Keratinocyte (primary cell): ENCODE measurements at regions not wholly inside any gene's neighbourhood (a gene's known extent, or its start where the extent isn't known, plus 50 kb on each side); places are given as distances from the start of the nearest gene placed in this dataset.

ENCODE experiments used
- CTCF ChIP-seq, 3 experiments: IDR thresholded peaks in 1 of 3; conservative IDR thresholded peaks in 1 of 3; optimal IDR thresholded peaks in 1 of 3; 2 replicates in 2 of 3; 3 replicates in 1 of 3; pipeline versions ENCODE3 to v1.5.1; 2011; ENCODE audit warnings: low read length in 3 of 3, mild to moderate bottlenecking in 3 of 3, moderate library complexity in 2 of 3, control low read depth in 1 of 3, inconsistent platforms in 1 of 3; ENCODE audit not compliant: insufficient read depth in 2 of 3; ENCODE audit errors: extremely low read depth in 1 of 3
- EZH2 ChIP-seq: IDR thresholded peaks from one replicate; pipeline ENCODE4 v1.6.1; 2012; ENCODE audit warnings: inconsistent platforms, mild to moderate bottlenecking, low read length, moderate library complexity

GRCh38 chr9:3660936-3661335 lies 135.1 kb upstream of the RFX3 start:
- TF ChIP-seq CTCF (optimal IDR thresholded peaks at IDR 0.05 in 1 of 3, IDR thresholded peaks at IDR 0.05 in 1 of 3, conservative IDR thresholded peaks at IDR 0.05 in 1 of 3; ENCODE audit: extremely low read depth in 1 of 3, insufficient read depth in 2 of 3, low read length in 3 of 3) (no peak), EZH2 (no peak)
